Esophagus muscularis mucosa (tissue), 3 donors: ENCODE measurements at regions not wholly inside any gene's neighbourhood (a gene's known extent, or its start where the extent isn't known, plus 50 kb on each side); places are given as distances from the start of the nearest gene placed in this dataset.

Experiments
- CTCF ChIP-seq, 3 experiments: fragments of 200-600 bp in 2 of 3; fragments of 450-650 bp in 1 of 3; sonication (generic) in 2 of 3; IDR thresholded peaks; one replicate each; pipeline ENCODE4 v1.5.1; 2017 to 2019; ENCODE audit warnings: antibody characterized with exemption in 3 of 3, mild to moderate bottlenecking in 2 of 3, moderate library complexity in 1 of 3
- POLR2A ChIP-seq: fragments of 450-650 bp; IDR thresholded peaks from one replicate; pipeline ENCODE4 v1.6.1; 2017; ENCODE audit warnings: antibody characterized with exemption, moderate library complexity, mild to moderate bottlenecking, low read depth
- POLR2AphosphoS5 ChIP-seq, 2 donors: sonication (generic); formaldehyde crosslinking; IDR thresholded peaks; one replicate each; pipeline ENCODE4 v1.6.1; 2017; ENCODE audit warnings: antibody characterized with exemption in 2 of 2

- TF ChIP-seq CTCF (IDR thresholded peaks at IDR 0.05): no peak
- no peak for TF ChIP-seq POLR2A
- no peak for TF ChIP-seq POLR2AphosphoS5 (IDR thresholded peaks at IDR 0.05)
These were observed 236.2 kb downstream of the NNT start for GRCh38 chr5:43839218-43839617.
